Sigmoid colon (tissue), 4 donors: ENCODE measurements at regions not wholly inside any gene's neighbourhood (a gene's known extent, or its start where the extent isn't known, plus 50 kb on each side); places are given as distances from the start of the nearest gene placed in this dataset.

Experiments
- CTCF ChIP-seq, 4 experiments: fragments of 450-650 bp in 3 of 4; fragments of 200-600 bp in 1 of 4; IDR thresholded peaks; one replicate each; pipeline ENCODE4 v1.5.1; 2016 to 2019; ENCODE audit warnings: antibody characterized with exemption in 4 of 4, mild to moderate bottlenecking in 3 of 4, moderate library complexity in 2 of 4
- EP300 ChIP-seq, 4 donors: sonication (generic); formaldehyde crosslinking; IDR thresholded peaks; one replicate each; pipeline ENCODE4 v1.6.1; 2017; ENCODE audit warnings: antibody characterized with exemption in 4 of 4
- POLR2A ChIP-seq, 2 donors: fragments of 450-650 bp; IDR thresholded peaks; one replicate each; pipeline ENCODE4 v1.6.1; 2016; ENCODE audit warnings: antibody characterized with exemption in 2 of 2, mild to moderate bottlenecking in 2 of 2, moderate library complexity in 2 of 2
- POLR2AphosphoS5 ChIP-seq, 4 donors: sonication (generic); formaldehyde crosslinking; IDR thresholded peaks; one replicate each; pipeline ENCODE4 v1.6.1; 2017; ENCODE audit warnings: antibody characterized with exemption in 4 of 4

GRCh38 chr12:82578725-82579124 is 108.0 kb upstream of the TMTC2 start:
- no peak for TF ChIP-seq CTCF (IDR thresholded peaks at IDR 0.05)
- no peak for TF ChIP-seq EP300 (IDR thresholded peaks at IDR 0.05)
- TF ChIP-seq POLR2AphosphoS5 (IDR thresholded peaks at IDR 0.05) = no peak
- no peak for TF ChIP-seq POLR2A (IDR thresholded peaks at IDR 0.05)
